ENCODE measurements at regions not wholly inside any gene's neighbourhood (a gene's known extent, or its start where the extent isn't known, plus 50 kb on each side); places are given as distances from the start of the nearest gene placed in this dataset.

DNA sequence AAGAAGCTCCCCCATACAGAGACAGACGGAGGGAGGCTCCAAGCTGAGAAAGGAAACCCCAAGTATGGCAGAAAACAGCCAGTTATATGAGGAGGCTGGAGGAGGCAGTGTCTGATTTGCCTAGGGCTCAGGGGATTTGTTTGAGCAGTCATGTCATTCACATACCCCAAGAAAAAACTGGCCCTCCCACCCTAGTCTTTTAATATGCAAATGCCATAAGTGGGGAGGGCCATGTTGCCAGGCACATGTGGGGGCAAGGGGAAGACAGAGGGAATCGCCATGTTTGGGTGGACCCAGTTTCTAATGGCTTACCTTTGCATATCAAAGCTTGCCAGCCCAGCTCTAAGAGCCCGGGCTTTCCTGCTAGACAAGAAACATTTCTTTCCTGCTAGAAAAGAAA lies 1163.8 kb downstream of the TAF11L14 start:
- no peaks in the 10 kb centered on the region for H3K36me3 ChIP-seq (replicated peaks in 1 of 2; ENCODE audit: control insufficient read depth in 1 of 2, insufficient read depth in 2 of 2, low read length in 2 of 2)
- intact Hi-C loops (cut with micrococcal nuclease; ENCODE audit: unreplicated experiment) (no loop called here), in situ Hi-C loops (cut with HindIII; ENCODE audit: extremely low pct_ligation_motif_present, low pct_unique_long_range_greater_than_20kb) (no loop called here)
- H3K27ac ChIP-seq (ENCODE audit: extremely low read length, insufficient read depth, low read length): no peak overlapping the region
- peaks cover 26% of the 10 kb centered on the region for H3K9me3 ChIP-seq (ENCODE audit: low read length)
- H3K79me2 ChIP-seq (ENCODE audit: insufficient read depth, low read length): no peaks in the 10 kb centered on the region
- H3K4me3 ChIP-seq (replicated peaks in 1 of 3; ENCODE audit: insufficient read depth in 1 of 3, low read depth in 2 of 3, low read length in 3 of 3): no peak overlapping the region
- H3K27me3 ChIP-seq (ENCODE audit: control insufficient read depth in 1 of 2, insufficient read depth in 2 of 2, low read length in 2 of 2): no peaks in the 10 kb centered on the region
- POLR2A ChIA-PET: no interaction called here
- no peak overlapping the region for H2AFZ ChIP-seq (ENCODE audit: low read length)
- CTCF ChIA-PET (ENCODE audit: low intra/inter-chr PET ratio, low total read pairs): no interaction called here
- DNase-seq (ENCODE audit: low spot score) (no peak), FAIRE-seq (no peak), ATAC-seq (no peak)
- no peak overlapping the region for H3K4me2 ChIP-seq (ENCODE audit: low read depth, low read length)
- no peaks in the 10 kb centered on the region for H4K20me1 ChIP-seq (ENCODE audit: insufficient read depth, low read length)
- WGBS (ENCODE audit: low lambda C conversion rate): 22% methylated on average over 3 of the region's 3 CpGs
- BruUV-seq (replicated peaks): no TSS peak
- no peak overlapping the region for H3K9ac ChIP-seq (ENCODE audit: insufficient read depth, low read depth, low read length)
- H3K4me1 ChIP-seq (ENCODE audit: insufficient read depth, low read length): no peaks in the 10 kb centered on the region
- TF ChIP-seq ZNF605 (CRISPR knock-in tag; IDR thresholded peaks at IDR 0.05) (no peak), ZNF749 (CRISPR knock-in tag; IDR thresholded peaks at IDR 0.05; ENCODE audit: borderline replicate concordance) (no peak), ZNF484 (CRISPR knock-in tag; IDR thresholded peaks at IDR 0.05; ENCODE audit: borderline replicate concordance, low read depth) (no peak), KLF6 (CRISPR knock-in tag; IDR thresholded peaks at IDR 0.05) (no peak), ZNF17 (CRISPR knock-in tag; IDR thresholded peaks at IDR 0.05) (no peak), ELF4 (CRISPR knock-in tag; IDR thresholded peaks at IDR 0.05; ENCODE audit: borderline replicate concordance) (no peak), ASH2L (IDR thresholded peaks at IDR 0.05; ENCODE audit: insufficient read length, low read depth, low read length) (no peak), FOXK2 (IDR thresholded peaks at IDR 0.05) (no peak), KDM6A (CRISPR knock-in tag; IDR thresholded peaks at IDR 0.05; ENCODE audit: low read depth) (no peak), TOE1 (CRISPR knock-in tag; IDR thresholded peaks at IDR 0.05) (no peak), BHLHE40 (IDR thresholded peaks at IDR 0.05; ENCODE audit: low read length) (no peak), ZNF354B (CRISPR knock-in tag; IDR thresholded peaks at IDR 0.05) (no peak)
- TF ChIP-seq, protein P1, sequence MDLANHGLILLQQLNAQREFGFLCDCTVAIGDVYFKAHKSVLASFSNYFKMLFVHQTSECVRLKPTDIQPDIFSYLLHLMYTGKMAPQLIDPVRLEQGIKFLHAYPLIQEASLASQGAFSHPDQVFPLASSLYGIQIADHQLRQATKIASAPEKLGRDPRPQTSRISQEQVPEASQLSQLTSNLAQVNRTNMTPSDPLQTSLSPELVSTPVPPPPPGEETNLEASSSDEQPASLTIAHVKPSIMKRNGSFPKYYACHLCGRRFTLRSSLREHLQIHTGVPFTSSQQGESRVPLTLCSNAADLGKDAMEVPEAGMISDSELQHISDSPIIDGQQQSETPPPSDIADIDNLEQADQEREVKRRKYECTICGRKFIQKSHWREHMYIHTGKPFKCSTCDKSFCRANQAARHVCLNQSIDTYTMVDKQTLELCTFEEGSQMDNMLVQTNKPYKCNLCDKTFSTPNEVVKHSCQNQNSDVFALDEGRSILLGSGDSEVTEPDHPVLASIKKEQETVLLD (CRISPR knock-in tag; IDR thresholded peaks at IDR 0.05; ENCODE audit: low read depth): no peak
- TF ChIP-seq, protein P2, sequence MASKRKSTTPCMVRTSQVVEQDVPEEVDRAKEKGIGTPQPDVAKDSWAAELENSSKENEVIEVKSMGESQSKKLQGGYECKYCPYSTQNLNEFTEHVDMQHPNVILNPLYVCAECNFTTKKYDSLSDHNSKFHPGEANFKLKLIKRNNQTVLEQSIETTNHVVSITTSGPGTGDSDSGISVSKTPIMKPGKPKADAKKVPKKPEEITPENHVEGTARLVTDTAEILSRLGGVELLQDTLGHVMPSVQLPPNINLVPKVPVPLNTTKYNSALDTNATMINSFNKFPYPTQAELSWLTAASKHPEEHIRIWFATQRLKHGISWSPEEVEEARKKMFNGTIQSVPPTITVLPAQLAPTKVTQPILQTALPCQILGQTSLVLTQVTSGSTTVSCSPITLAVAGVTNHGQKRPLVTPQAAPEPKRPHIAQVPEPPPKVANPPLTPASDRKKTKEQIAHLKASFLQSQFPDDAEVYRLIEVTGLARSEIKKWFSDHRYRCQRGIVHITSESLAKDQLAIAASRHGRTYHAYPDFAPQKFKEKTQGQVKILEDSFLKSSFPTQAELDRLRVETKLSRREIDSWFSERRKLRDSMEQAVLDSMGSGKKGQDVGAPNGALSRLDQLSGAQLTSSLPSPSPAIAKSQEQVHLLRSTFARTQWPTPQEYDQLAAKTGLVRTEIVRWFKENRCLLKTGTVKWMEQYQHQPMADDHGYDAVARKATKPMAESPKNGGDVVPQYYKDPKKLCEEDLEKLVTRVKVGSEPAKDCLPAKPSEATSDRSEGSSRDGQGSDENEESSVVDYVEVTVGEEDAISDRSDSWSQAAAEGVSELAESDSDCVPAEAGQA (IDR thresholded peaks at IDR 0.05; ENCODE audit: low read depth): no peak
- TF ChIP-seq, protein P2 (CRISPR knock-in tag; IDR thresholded peaks at IDR 0.05; ENCODE audit: borderline replicate concordance): no peak
- TF ChIP-seq, protein P3, sequence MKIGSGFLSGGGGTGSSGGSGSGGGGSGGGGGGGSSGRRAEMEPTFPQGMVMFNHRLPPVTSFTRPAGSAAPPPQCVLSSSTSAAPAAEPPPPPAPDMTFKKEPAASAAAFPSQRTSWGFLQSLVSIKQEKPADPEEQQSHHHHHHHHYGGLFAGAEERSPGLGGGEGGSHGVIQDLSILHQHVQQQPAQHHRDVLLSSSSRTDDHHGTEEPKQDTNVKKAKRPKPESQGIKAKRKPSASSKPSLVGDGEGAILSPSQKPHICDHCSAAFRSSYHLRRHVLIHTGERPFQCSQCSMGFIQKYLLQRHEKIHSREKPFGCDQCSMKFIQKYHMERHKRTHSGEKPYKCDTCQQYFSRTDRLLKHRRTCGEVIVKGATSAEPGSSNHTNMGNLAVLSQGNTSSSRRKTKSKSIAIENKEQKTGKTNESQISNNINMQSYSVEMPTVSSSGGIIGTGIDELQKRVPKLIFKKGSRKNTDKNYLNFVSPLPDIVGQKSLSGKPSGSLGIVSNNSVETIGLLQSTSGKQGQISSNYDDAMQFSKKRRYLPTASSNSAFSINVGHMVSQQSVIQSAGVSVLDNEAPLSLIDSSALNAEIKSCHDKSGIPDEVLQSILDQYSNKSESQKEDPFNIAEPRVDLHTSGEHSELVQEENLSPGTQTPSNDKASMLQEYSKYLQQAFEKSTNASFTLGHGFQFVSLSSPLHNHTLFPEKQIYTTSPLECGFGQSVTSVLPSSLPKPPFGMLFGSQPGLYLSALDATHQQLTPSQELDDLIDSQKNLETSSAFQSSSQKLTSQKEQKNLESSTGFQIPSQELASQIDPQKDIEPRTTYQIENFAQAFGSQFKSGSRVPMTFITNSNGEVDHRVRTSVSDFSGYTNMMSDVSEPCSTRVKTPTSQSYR (CRISPR knock-in tag; IDR thresholded peaks at IDR 0.05; ENCODE audit: borderline replicate concordance): no peak

All from HepG2 (cell line).